ENCODE measurements at regions not wholly inside any gene's neighbourhood (a gene's known extent, or its start where the extent isn't known, plus 50 kb on each side); places are given as distances from the start of the nearest gene placed in this dataset.

- no peak for TF ChIP-seq PATZ1 (CRISPR knock-in tag; IDR thresholded peaks at IDR 0.05; ENCODE audit: borderline replicate concordance)
- TF ChIP-seq ARNTL (CRISPR knock-in tag; IDR thresholded peaks at IDR 0.05; ENCODE audit: borderline replicate concordance, low read depth) = no peak
- TF ChIP-seq TOX (CRISPR knock-in tag; IDR thresholded peaks at IDR 0.05; ENCODE audit: borderline replicate concordance) = no peak
- TF ChIP-seq ISL1 (CRISPR knock-in tag; IDR thresholded peaks at IDR 0.05) = no peak
- no peak for TF ChIP-seq ZC3H10 (CRISPR knock-in tag; IDR thresholded peaks at IDR 0.05)
- TF ChIP-seq BACH2 (CRISPR knock-in tag; IDR thresholded peaks at IDR 0.05; ENCODE audit: borderline replicate concordance) = no peak
- TF ChIP-seq CREB5 (CRISPR knock-in tag; IDR thresholded peaks at IDR 0.05; ENCODE audit: low read depth) = no peak
- TF ChIP-seq TSHZ2 (CRISPR knock-in tag; IDR thresholded peaks at IDR 0.05) = no peak
These were observed 73.2 kb downstream of the CEBPB start for GRCh38 chr20:50263831-50264230.

Measured in SK-N-SH treated with all-trans-retinoic acid at 6 μM for 48 hours (cell line).